ENCODE measurements at regions not wholly inside any gene's neighbourhood (a gene's known extent, or its start where the extent isn't known, plus 50 kb on each side); places are given as distances from the start of the nearest gene placed in this dataset.

DNA sequence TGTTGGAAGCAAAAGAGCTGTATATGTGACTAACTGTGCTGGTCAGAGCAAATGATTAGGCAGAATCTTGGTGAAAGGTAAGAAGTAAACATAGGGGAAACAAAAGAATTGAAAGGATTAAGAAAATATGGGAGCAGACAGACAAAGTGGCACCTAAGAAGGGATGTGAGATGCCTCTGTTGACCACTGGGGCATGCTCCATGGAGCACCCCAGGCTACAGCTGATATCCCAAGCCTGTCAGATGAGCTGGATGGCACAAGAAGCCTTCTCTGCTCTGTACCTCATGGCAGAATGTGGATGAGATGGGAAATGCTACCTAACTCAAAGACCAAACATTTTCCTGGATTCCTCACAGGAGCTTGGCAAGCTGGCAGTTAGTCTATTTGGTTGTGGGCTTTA lies 89.3 kb upstream of the SLIT3 start:
- no peak overlapping the region for H2AFZ ChIP-seq (ENCODE audit: low read length)
- no peak overlapping the region for H2BK12ac ChIP-seq (ENCODE audit: low read depth, low read length)
- H2BK15ac ChIP-seq (ENCODE audit: low read length) = no peak overlapping the region
- no peaks in the 10 kb centered on the region for H3K79me1 ChIP-seq (ENCODE audit: low read depth, low read length)
- H3K9me3 ChIP-seq (ENCODE audit: insufficient read depth in 2 of 2, low read depth in 1 of 2, low read length in 1 of 2) = no peaks in the 10 kb centered on the region
- no peak overlapping the region for H3K4ac ChIP-seq (replicated peaks; ENCODE audit: insufficient read length, low read depth, low read length)
- CTCF ChIA-PET (ENCODE audit: partially characterized antibody) = interaction anchor here (0.6 to 1.3 kb wide), 3 partner anchors 57 to 179 kb away, joined by 3 to 4 read pairs (median 3); no protein-coding TSS in a partner anchor
- no peak overlapping the region for H4K5ac ChIP-seq (ENCODE audit: insufficient read length, low read depth, low read length)
- H4K91ac ChIP-seq (replicated peaks; ENCODE audit: insufficient read length, low read length) = no peak overlapping the region
- H3K56ac ChIP-seq (replicated peaks; ENCODE audit: insufficient read length, low read depth, low read length) = no peak overlapping the region
- H3K4me3 ChIP-seq (ENCODE audit: extremely low read depth in 1 of 4, insufficient read depth in 2 of 4, low read depth in 3 of 4, low read length in 4 of 4) = no peak overlapping the region
- no peak overlapping the region for H2BK120ac ChIP-seq (replicated peaks; ENCODE audit: low read depth, low read length)
- FAIRE-seq (no peak), DNase-seq (ENCODE audit: low read depth in 1 of 2, low spot score in 2 of 2) (no peak)
- no peak overlapping the region for H2BK5ac ChIP-seq (ENCODE audit: low read depth, low read length)
- H4K8ac ChIP-seq (ENCODE audit: extremely low read depth, insufficient read depth, low read length) = no peak overlapping the region
- no peak overlapping the region for H3K4me2 ChIP-seq (ENCODE audit: insufficient read depth in 1 of 2, low read depth in 2 of 2, low read length in 2 of 2)
- H4K20me1 ChIP-seq (replicated peaks in 1 of 2; ENCODE audit: control insufficient read depth in 1 of 2, insufficient read depth in 2 of 2, low read length in 2 of 2) = no peaks in the 10 kb centered on the region
- H3K18ac ChIP-seq (ENCODE audit: extremely low read depth, low read length) = no peak overlapping the region
- H3K23ac ChIP-seq (ENCODE audit: insufficient read length) = no peak overlapping the region
- no peak overlapping the region for H3K14ac ChIP-seq (ENCODE audit: insufficient read length)
- no peaks in the 10 kb centered on the region for H3K4me1 ChIP-seq (replicated peaks in 1 of 4; ENCODE audit: control insufficient read depth in 3 of 4, insufficient read depth in 4 of 4, low read length in 3 of 4)
- POLR2A ChIA-PET (ENCODE audit: partially characterized antibody) = no interaction called here
- TF ChIP-seq, protein P1, sequence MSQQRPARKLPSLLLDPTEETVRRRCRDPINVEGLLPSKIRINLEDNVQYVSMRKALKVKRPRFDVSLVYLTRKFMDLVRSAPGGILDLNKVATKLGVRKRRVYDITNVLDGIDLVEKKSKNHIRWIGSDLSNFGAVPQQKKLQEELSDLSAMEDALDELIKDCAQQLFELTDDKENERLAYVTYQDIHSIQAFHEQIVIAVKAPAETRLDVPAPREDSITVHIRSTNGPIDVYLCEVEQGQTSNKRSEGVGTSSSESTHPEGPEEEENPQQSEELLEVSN (IDR thresholded peaks at IDR 0.05) = no peak
- TF ChIP-seq ZNF274 (IDR thresholded peaks at IDR 0.05; ENCODE audit: borderline replicate concordance, extremely low read depth, low read length) = no peak
- TF ChIP-seq KDM4A (IDR thresholded peaks at IDR 0.05; ENCODE audit: low read depth, low read length, severe bottlenecking) = no peak
- TF ChIP-seq NANOG (IDR thresholded peaks at IDR 0.05; ENCODE audit: insufficient read depth, low read depth, low read length, poor library complexity, severe bottlenecking) = no peak
- peak; percentile 9 to 26; a peak in 2 of 4 replicates for TF ChIP-seq RAD21 (IDR thresholded peaks at IDR 0.05 in 1 of 2, conservative IDR thresholded peaks at IDR 0.05 in 1 of 2; ENCODE audit: low read depth in 2 of 2, low read length in 2 of 2)
- no peak for TF ChIP-seq EZH2 (IDR thresholded peaks at IDR 0.05; ENCODE audit: low read depth, low read length, severe bottlenecking)
- TF ChIP-seq, protein P2, sequence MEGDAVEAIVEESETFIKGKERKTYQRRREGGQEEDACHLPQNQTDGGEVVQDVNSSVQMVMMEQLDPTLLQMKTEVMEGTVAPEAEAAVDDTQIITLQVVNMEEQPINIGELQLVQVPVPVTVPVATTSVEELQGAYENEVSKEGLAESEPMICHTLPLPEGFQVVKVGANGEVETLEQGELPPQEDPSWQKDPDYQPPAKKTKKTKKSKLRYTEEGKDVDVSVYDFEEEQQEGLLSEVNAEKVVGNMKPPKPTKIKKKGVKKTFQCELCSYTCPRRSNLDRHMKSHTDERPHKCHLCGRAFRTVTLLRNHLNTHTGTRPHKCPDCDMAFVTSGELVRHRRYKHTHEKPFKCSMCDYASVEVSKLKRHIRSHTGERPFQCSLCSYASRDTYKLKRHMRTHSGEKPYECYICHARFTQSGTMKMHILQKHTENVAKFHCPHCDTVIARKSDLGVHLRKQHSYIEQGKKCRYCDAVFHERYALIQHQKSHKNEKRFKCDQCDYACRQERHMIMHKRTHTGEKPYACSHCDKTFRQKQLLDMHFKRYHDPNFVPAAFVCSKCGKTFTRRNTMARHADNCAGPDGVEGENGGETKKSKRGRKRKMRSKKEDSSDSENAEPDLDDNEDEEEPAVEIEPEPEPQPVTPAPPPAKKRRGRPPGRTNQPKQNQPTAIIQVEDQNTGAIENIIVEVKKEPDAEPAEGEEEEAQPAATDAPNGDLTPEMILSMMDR (IDR thresholded peaks at IDR 0.05; ENCODE audit: control extremely low read depth in 1 of 3, insufficient read depth in 1 of 3, low read depth in 1 of 3, low read length in 3 of 3) = peak in 2 of 3 experiments; percentile 1 to 23; a peak in 2 of 4 replicates
- TF ChIP-seq SP1 (IDR thresholded peaks at IDR 0.05; ENCODE audit: low read depth, low read length) = no peak
- H2BK20ac ChIP-seq (ENCODE audit: low read length) = no peak overlapping the region
- H3K23me2 ChIP-seq (ENCODE audit: low read depth, low read length) = no peaks in the 10 kb centered on the region
- H3K36me3 ChIP-seq (ENCODE audit: control insufficient read depth in 2 of 4, insufficient read depth in 4 of 4, low read length in 3 of 4) = no peaks in the 10 kb centered on the region
- H3K9ac ChIP-seq (replicated peaks in 1 of 4; ENCODE audit: extremely low read depth in 1 of 4, low read depth in 3 of 4, low read length in 3 of 4) = no peak overlapping the region
- no peak overlapping the region for H2AK5ac ChIP-seq (ENCODE audit: low read depth, low read length)
- no peaks in the 10 kb centered on the region for H3K79me2 ChIP-seq (ENCODE audit: control insufficient read depth in 1 of 2, insufficient read depth in 2 of 2, low read length in 2 of 2)
- no peak overlapping the region for H3K27ac ChIP-seq (ENCODE audit: low read depth, low read length)
- no peaks in the 10 kb centered on the region for H3K27me3 ChIP-seq (replicated peaks in 1 of 4; ENCODE audit: control insufficient read depth in 3 of 4, extremely low read depth in 1 of 4, insufficient read depth in 3 of 4, low read length in 3 of 4)

All from H1 (cell line).